Testis (tissue), 2 donors: ENCODE measurements at regions not wholly inside any gene's neighbourhood (a gene's known extent, or its start where the extent isn't known, plus 50 kb on each side); places are given as distances from the start of the nearest gene placed in this dataset.

ENCODE experiments used
- DNase-seq: peaks from one replicate; pipeline ENCODE4 v3.0.0-alpha.2; 2019
- H3K27ac ChIP-seq, 2 donors: fragments of 200-600 bp; sonication (generic); one replicate each; pipeline ENCODE4 v1.5.1; 2019
- H3K27me3 ChIP-seq: fragments of 200-600 bp; sonication (generic); one replicate; pipeline ENCODE4 v1.5.1; 2019
- H3K36me3 ChIP-seq: fragments of 200-600 bp; sonication (generic); one replicate; pipeline ENCODE4 v1.5.1; 2017; ENCODE audit warnings: low read depth; ENCODE audit errors: missing control alignments
- H3K4me1 ChIP-seq: fragments of 200-600 bp; sonication (generic); one replicate; pipeline ENCODE4 v1.5.1; 2019
- H3K4me3 ChIP-seq, 2 donors: fragments of 200-600 bp; sonication (generic); one replicate each; pipeline ENCODE4 v1.5.1; 2017 to 2019
- H3K9me3 ChIP-seq: fragments of 200-600 bp; sonication (generic); one replicate; pipeline ENCODE4 v1.5.1; 2017
- CTCF ChIP-seq, 3 experiments: fragments of 450-650 bp in 2 of 3; fragments of 200-600 bp in 1 of 3; sonication (generic) in 1 of 3; IDR thresholded peaks; one replicate each; pipeline ENCODE4 v1.5.1; 2016 to 2019; ENCODE audit warnings: antibody characterized with exemption in 3 of 3, mild to moderate bottlenecking in 2 of 3, moderate library complexity in 1 of 3
- POLR2A ChIP-seq: fragments of 450-650 bp; IDR thresholded peaks from one replicate; pipeline ENCODE4 v1.6.1; 2017; ENCODE audit warnings: antibody characterized with exemption, mild to moderate bottlenecking, moderate library complexity
- WGBS, 2 donors: methylation state at CpG; one replicate each; pipeline ENCODE4 v1.1.5; 2018; 5-methylcytosine and 5-hydroxymethylcytosine counted together
- intact Hi-C: fragments of 100-400 bp; cut with DNase I; formaldehyde crosslinking; loops from one replicate; pipeline ENCODE4 v1.15.1; 2023; ENCODE audit warnings: low total_unique reads

GRCh38 chr6:68040780-68041179 is 594.3 kb upstream of the ADGRB3 start:
- Histone ChIP-seq H3K27me3 (no peaks in the 10 kb centered on the region), H3K9me3 (no peaks in the 10 kb centered on the region), H3K36me3 (no peaks in the 10 kb centered on the region), H3K27ac (no peak overlapping the region), H3K4me1 (no peaks in the 10 kb centered on the region), H3K4me3 (peak overlapping the region in 1 of 2 donors; percentile 29)
- TF ChIP-seq CTCF (IDR thresholded peaks at IDR 0.05): no peak
- no peak for TF ChIP-seq POLR2A
- intact Hi-C loops: no loop called here
- WGBS, 2 donors: 24 to 31% methylated on average over 3 of the region's 3 CpGs
- no peak for DNase-seq

- no peak for TF ChIP-seq CTCF (IDR thresholded peaks at IDR 0.05)
- no peak for TF ChIP-seq POLR2A
- H3K27ac ChIP-seq: no peak overlapping the region
- H3K9me3 ChIP-seq: no peaks in the 10 kb centered on the region
- WGBS, 2 donors: 9 to 34% methylated on average over 13 of the region's 13 CpGs
- no peaks in the 10 kb centered on the region for H3K27me3 ChIP-seq
- peak overlapping the region in 1 of 2 donors; percentile 29 for H3K4me3 ChIP-seq
- H3K36me3 ChIP-seq: no peaks in the 10 kb centered on the region
- H3K4me1 ChIP-seq: no peaks in the 10 kb centered on the region
- peak; percentile 21 for DNase-seq
- intact Hi-C loops: no loop called here
These were observed 594.7 kb upstream of the ADGRB3 start for GRCh38 chr6:68040312-68040778.

GRCh38 chr6:68039641-68040311 is 595.3 kb upstream of the ADGRB3 start:
- Histone ChIP-seq H3K36me3 (no peaks in the 10 kb centered on the region), H3K4me1 (no peaks in the 10 kb centered on the region), H3K4me3 (no peak overlapping the region), H3K9me3 (no peaks in the 10 kb centered on the region), H3K27ac (no peak overlapping the region), H3K27me3 (no peaks in the 10 kb centered on the region)
- no peak for TF ChIP-seq POLR2A
- TF ChIP-seq CTCF (IDR thresholded peaks at IDR 0.05): no peak
- intact Hi-C loops: no loop called here
- no peak for DNase-seq
- WGBS, 2 donors: 23 to 24% methylated on average over 4 to 5 of the region's 5 CpGs

GRCh38 chr6:68038815-68039408 is 596.2 kb upstream of the ADGRB3 start:
- no peak overlapping the region for H3K4me3 ChIP-seq

More at GRCh38 chr6:68038815-68039408, 596.2 kb upstream of the ADGRB3 start:
- Histone ChIP-seq H3K27ac (no peak overlapping the region), H3K4me1 (no peaks in the 10 kb centered on the region), H3K36me3 (no peaks in the 10 kb centered on the region), H3K27me3 (no peaks in the 10 kb centered on the region), H3K9me3 (no peaks in the 10 kb centered on the region)
- DNase-seq: peak; percentile 14
- WGBS, 2 donors: 74 to 80% methylated on average over 2 to 4 of the region's 4 CpGs
- TF ChIP-seq CTCF (IDR thresholded peaks at IDR 0.05): no peak
- no peak for TF ChIP-seq POLR2A
- intact Hi-C loops: no loop called here
